ENCODE measurements at regions not wholly inside any gene's neighbourhood (a gene's known extent, or its start where the extent isn't known, plus 50 kb on each side); places are given as distances from the start of the nearest gene placed in this dataset.

- no peak for TF ChIP-seq POLR2AphosphoS5 (IDR thresholded peaks at IDR 0.05)
- no peak for TF ChIP-seq POLR2A (IDR thresholded peaks at IDR 0.05)
- TF ChIP-seq CTCF (IDR thresholded peaks at IDR 0.05) = no peak
- Histone ChIP-seq H3K9me3 (no peaks in the 10 kb centered on the region), H3K27me3 (replicated peaks; ENCODE audit: insufficient read depth) (no peaks in the 10 kb centered on the region), H3K4me1 (replicated peaks) (no peaks in the 10 kb centered on the region), H3K27ac (no peak overlapping the region), H3K36me3 (no peaks in the 10 kb centered on the region), H3K4me3 (no peak overlapping the region)
- 53% methylated on average over 4 of the region's 4 CpGs for WGBS
- DNase-seq (ENCODE audit: low spot score) = no peak
- intact Hi-C loops (cut with DNase I) = no loop called here
Measured at GRCh38 chr4:121554382-121554781, 142.4 kb downstream of the ANXA5 start.

GRCh38 chr4:121551881-121552280 is 144.9 kb downstream of the ANXA5 start:
- WGBS = 93% methylated on average over 1 of the region's 1 CpG

GRCh38 chr4:121551271-121551670 is 145.5 kb downstream of the ANXA5 start:
- Histone ChIP-seq H3K27me3 (replicated peaks; ENCODE audit: insufficient read depth) (no peaks in the 10 kb centered on the region), H3K4me1 (replicated peaks) (no peaks in the 10 kb centered on the region), H3K36me3 (no peaks in the 10 kb centered on the region), H3K4me3 (no peak overlapping the region), H3K27ac (no peak overlapping the region), H3K9me3 (no peaks in the 10 kb centered on the region)
- no peak for DNase-seq (ENCODE audit: low spot score)
- TF ChIP-seq POLR2AphosphoS5 (IDR thresholded peaks at IDR 0.05) (no peak), CTCF (IDR thresholded peaks at IDR 0.05) (no peak), POLR2A (IDR thresholded peaks at IDR 0.05) (no peak)
- WGBS = 100% methylated on average over 1 of the region's 1 CpG
- intact Hi-C loops (cut with DNase I) = no loop called here

More at GRCh38 chr4:121551881-121552280, 144.9 kb downstream of the ANXA5 start:
- Histone ChIP-seq H3K27me3 (replicated peaks; ENCODE audit: insufficient read depth) (no peaks in the 10 kb centered on the region), H3K4me1 (replicated peaks) (no peaks in the 10 kb centered on the region), H3K36me3 (no peaks in the 10 kb centered on the region), H3K9me3 (no peaks in the 10 kb centered on the region), H3K27ac (no peak overlapping the region), H3K4me3 (no peak overlapping the region)
- intact Hi-C loops (cut with DNase I) = no loop called here
- no peak for DNase-seq (ENCODE audit: low spot score)
- no peak for TF ChIP-seq CTCF (IDR thresholded peaks at IDR 0.05)
- TF ChIP-seq POLR2AphosphoS5 (IDR thresholded peaks at IDR 0.05) = no peak
- TF ChIP-seq POLR2A (IDR thresholded peaks at IDR 0.05) = no peak

- TF ChIP-seq POLR2A (IDR thresholded peaks at IDR 0.05) (no peak), CTCF (IDR thresholded peaks at IDR 0.05) (no peak), POLR2AphosphoS5 (IDR thresholded peaks at IDR 0.05) (no peak)
- no peak for DNase-seq (ENCODE audit: low spot score)
- 36% methylated on average over 2 of the region's 2 CpGs for WGBS
- Histone ChIP-seq H3K36me3 (no peaks in the 10 kb centered on the region), H3K4me1 (replicated peaks) (no peaks in the 10 kb centered on the region), H3K27me3 (replicated peaks; ENCODE audit: insufficient read depth) (no peaks in the 10 kb centered on the region), H3K27ac (no peak overlapping the region), H3K4me3 (no peak overlapping the region), H3K9me3 (no peaks in the 10 kb centered on the region)
- intact Hi-C loops (cut with DNase I) = no loop called here
Measured at GRCh38 chr4:121541696-121542095, 155.1 kb downstream of the ANXA5 start.

GRCh38 chr4:121535351-121535750 is 154.5 kb upstream of the QRFPR start:
- Histone ChIP-seq H3K4me3 (no peak overlapping the region), H3K9me3 (no peaks in the 10 kb centered on the region), H3K36me3 (no peaks in the 10 kb centered on the region), H3K27ac (no peak overlapping the region), H3K27me3 (replicated peaks; ENCODE audit: insufficient read depth) (no peaks in the 10 kb centered on the region), H3K4me1 (replicated peaks) (no peaks in the 10 kb centered on the region)
- DNase-seq (ENCODE audit: low spot score) = no peak
- intact Hi-C loops (cut with DNase I) = no loop called here
- TF ChIP-seq POLR2A (IDR thresholded peaks at IDR 0.05) (no peak), POLR2AphosphoS5 (IDR thresholded peaks at IDR 0.05) (no peak), CTCF (IDR thresholded peaks at IDR 0.05) (no peak)

Measured in prostate gland (tissue), 2 donors.